ENCODE measurements at regions not wholly inside any gene's neighbourhood (a gene's known extent, or its start where the extent isn't known, plus 50 kb on each side); places are given as distances from the start of the nearest gene placed in this dataset.
"Not testable (repeated sequence)": the region's sequence is repeated elsewhere in the genome, so short reads cannot be mapped to it uniquely, and the experiment has no call there.

DNA sequence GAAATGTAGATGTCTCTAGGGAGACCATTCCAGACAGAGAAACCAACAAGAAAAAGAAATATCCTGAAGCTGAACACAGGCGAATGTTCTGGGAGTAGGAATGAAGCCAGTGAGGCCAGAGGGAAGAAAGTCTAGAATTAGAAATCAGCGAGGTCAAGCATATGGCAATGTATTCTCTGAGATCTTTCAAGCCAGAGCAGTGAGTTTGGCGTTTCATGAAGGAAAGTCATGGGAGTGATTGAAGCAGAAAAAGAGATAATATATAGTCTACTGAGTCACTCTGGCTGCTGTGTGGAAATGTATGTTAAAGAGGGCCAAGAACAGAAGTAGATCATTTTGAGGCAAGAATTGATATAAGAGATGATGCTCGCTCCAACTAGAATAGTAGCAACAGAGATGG, 576.0 kb downstream of the PCDH17 start:
- no peak for DNase-seq

- no peak for DNase-seq
These were observed 603.9 kb downstream of the PCDH17 start for GRCh38 chr13:58235454-58235853.

- DNase-seq, result no peak
These were observed 607.6 kb downstream of the PCDH17 start for GRCh38 chr13:58238972-58239773.

DNA sequence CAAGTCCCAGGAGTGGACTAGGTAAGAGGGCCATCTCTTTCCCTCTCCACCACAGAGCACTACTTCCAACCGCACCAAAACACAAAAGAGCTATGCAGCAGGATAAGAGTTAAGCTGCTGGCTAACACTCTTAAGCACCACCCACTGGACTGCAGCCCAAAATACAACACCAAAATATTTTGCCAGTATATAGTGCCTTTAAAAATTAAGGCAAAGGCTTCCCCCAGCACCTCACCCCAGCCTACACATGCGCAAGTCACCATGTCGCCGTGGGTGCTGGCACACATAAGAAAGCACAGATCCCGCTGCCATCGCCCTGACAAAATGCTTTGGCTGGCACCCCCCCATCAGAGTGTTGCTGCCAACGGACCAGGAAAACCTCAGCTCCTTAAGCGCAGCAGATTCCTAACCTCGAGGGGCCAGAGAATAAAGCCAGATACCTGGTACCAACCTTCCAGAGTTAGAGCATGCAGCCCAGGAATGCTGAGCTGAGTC, 608.3 kb downstream of the PCDH17 start:
- DNase-seq, result no peak

DNA sequence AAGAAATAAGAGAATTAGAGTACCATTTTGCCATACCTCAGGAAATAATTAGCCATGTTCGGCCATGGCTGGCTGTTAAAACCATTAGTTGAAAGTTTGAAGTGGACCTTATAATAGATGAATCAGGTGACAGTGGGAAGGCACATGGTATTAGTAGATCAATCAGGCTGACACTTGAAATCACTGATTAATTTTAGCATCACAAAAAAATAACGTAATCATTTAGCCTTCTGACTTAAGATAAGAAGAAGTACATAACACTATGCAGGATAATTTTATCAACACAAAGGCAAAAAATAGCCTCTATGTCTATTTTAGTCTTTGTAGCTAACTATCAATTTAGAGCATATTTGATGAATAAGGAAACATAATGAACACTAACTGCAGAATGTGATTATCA, 615.5 kb downstream of the PCDH17 start:
- no peak for DNase-seq

- DNase-seq, result no peak
These were observed 623.4 kb downstream of the PCDH17 start for GRCh38 chr13:58254943-58255342.

DNA sequence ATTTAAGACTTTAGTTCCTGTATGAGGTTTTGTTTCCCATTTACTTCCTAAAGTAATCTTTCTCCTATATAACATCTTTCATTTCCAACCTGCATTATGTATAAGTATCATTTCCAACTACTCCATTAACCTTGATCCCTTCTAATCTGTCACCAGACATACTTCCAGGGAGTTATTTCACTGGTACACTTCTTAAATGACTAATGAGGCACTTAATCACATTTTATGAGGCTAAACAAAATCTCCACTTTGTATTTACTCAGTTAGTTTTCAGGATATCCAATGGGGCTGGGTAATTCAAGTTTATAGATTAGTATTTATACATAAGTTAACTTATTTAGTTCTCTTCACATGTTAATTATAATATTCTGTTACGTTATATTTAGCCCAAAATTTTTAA, 634.7 kb downstream of the PCDH17 start:
- DNase-seq, result no peak

GRCh38 chr13:58298556-58299135, 667.1 kb downstream of the PCDH17 start:
- no peak for DNase-seq

- DNase-seq, result no peak
These were observed 668.7 kb downstream of the PCDH17 start for GRCh38 chr13:58300224-58300623.

GRCh38 chr13:58300974-58301681, 669.6 kb downstream of the PCDH17 start:
- DNase-seq, result no peak

GRCh38 chr13:58302349-58302748, 670.8 kb downstream of the PCDH17 start:
- no peak for DNase-seq

- DNase-seq, result no peak
These were observed 674.5 kb downstream of the PCDH17 start for GRCh38 chr13:58306062-58306461.

DNA sequence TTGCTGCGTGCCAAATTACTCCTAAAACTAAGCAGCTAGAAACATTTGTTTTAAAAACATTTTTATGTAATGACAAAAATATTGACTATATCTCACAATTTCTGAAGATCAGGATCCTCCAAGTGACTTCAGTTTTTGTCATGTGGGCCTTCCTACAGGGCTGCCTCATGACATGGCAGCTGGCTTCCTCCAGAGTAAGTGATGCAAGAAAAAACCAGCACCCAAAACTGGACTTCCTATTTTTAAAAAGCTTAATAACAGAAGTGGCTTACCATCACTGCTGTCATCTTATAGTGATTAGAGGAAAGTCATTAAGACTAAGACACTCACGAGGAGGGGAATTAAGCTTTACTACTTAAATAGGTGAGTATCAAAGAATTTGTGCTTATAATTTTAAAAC, 681.7 kb downstream of the PCDH17 start:
- DNase-seq, result no peak

GRCh38 chr13:58318495-58319167, 687.1 kb downstream of the PCDH17 start:
- no peak for DNase-seq

DNA sequence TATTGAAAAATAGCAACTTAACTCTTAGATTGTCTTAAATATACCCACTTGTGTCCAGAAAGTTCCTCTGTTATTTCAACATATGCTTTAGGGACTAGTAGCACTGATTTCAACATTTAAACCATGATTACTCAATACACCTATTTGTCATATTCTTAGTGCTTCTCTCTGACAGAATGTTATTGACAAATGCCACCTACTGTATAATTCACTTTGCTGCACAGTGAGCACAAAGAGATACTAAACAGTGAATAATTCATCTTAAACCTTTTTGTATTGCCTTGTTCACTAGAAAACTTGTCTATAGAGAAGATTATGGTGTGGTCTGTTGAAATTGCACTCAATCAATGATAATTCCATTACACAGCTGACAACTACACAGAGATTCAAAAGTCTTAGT, 692.6 kb downstream of the PCDH17 start:
- no peak for DNase-seq

GRCh38 chr13:58329746-58330145, 698.2 kb downstream of the PCDH17 start:
- no peak for DNase-seq

GRCh38 chr13:58340895-58341294, 709.4 kb downstream of the PCDH17 start:
- no peak for DNase-seq

GRCh38 chr13:58341318-58341717, 709.8 kb downstream of the PCDH17 start:
- no peak for DNase-seq

GRCh38 chr13:58343076-58343475, 711.5 kb downstream of the PCDH17 start:
- no peak for DNase-seq

- not testable (repeated sequence) for DNase-seq
These were observed 720.6 kb downstream of the PCDH17 start for GRCh38 chr13:58352100-58352499.

- no peak for DNase-seq
These were observed 738.4 kb downstream of the PCDH17 start for GRCh38 chr13:58369936-58370335.

- DNase-seq, result no peak
These were observed 744.8 kb downstream of the PCDH17 start for GRCh38 chr13:58376349-58376748.

GRCh38 chr13:58376775-58377174, 745.2 kb downstream of the PCDH17 start:
- DNase-seq, result no peak
